GM21529 (cell line): ENCODE measurements at regions not wholly inside any gene's neighbourhood (a gene's known extent, or its start where the extent isn't known, plus 50 kb on each side); places are given as distances from the start of the nearest gene placed in this dataset.
"Not testable (repeated sequence)": the region's sequence is repeated elsewhere in the genome, so short reads cannot be mapped to it uniquely, and the experiment has no call there.

Experiments used
- ATAC-seq: cut with Tn5 transposase; IDR thresholded peaks from one replicate; pipeline ENCODE4 v1.9.1; 2021; ENCODE audit not compliant: unreplicated experiment

GRCh38 chr5:66411701-66412100 is 184.5 kb upstream of the MAST4 start:
- ATAC-seq = no peak

- no peak for ATAC-seq
These were observed 182.3 kb upstream of the MAST4 start for GRCh38 chr5:66413931-66414330.

GRCh38 chr5:66415208-66415607 is 181.0 kb upstream of the MAST4 start:
- no peak for ATAC-seq

GRCh38 chr5:66416698-66417097 is 179.5 kb upstream of the MAST4 start:
- ATAC-seq = no peak

- ATAC-seq = no peak
These were observed 178.4 kb upstream of the MAST4 start for GRCh38 chr5:66417781-66418180.

GRCh38 chr5:66423484-66423883 is 172.7 kb upstream of the MAST4 start:
- no peak for ATAC-seq

GRCh38 chr5:66425842-66426241 is 170.4 kb upstream of the MAST4 start:
- no peak for ATAC-seq

GRCh38 chr5:66426259-66427138 is 169.7 kb upstream of the MAST4 start:
- no peak for ATAC-seq

GRCh38 chr5:66427139-66427442 is 169.1 kb upstream of the MAST4 start:
- no peak for ATAC-seq

- ATAC-seq = no peak
These were observed 159.5 kb upstream of the MAST4 start for GRCh38 chr5:66436721-66437120.

GRCh38 chr5:66438087-66438486 is 158.1 kb upstream of the MAST4 start:
- ATAC-seq = no peak

GRCh38 chr5:66438696-66439095 is 157.5 kb upstream of the MAST4 start:
- no peak for ATAC-seq

- peak; percentile 79 for ATAC-seq
These were observed 156.0 kb upstream of the MAST4 start for GRCh38 chr5:66440202-66440680.

GRCh38 chr5:66441351-66441750 is 154.8 kb upstream of the MAST4 start:
- no peak for ATAC-seq

GRCh38 chr5:66442951-66443445 is 153.2 kb upstream of the MAST4 start:
- no peak for ATAC-seq

GRCh38 chr5:66443462-66444130 is 152.6 kb upstream of the MAST4 start:
- ATAC-seq = no peak

- not testable (repeated sequence) for ATAC-seq
These were observed 148.1 kb upstream of the MAST4 start for GRCh38 chr5:66448070-66448469.

GRCh38 chr5:66450237-66450636 is 146.0 kb upstream of the MAST4 start:
- no peak for ATAC-seq

- ATAC-seq = no peak
These were observed 145.2 kb upstream of the MAST4 start for GRCh38 chr5:66450988-66451387.

- ATAC-seq = no peak
These were observed 144.1 kb upstream of the MAST4 start for GRCh38 chr5:66452109-66452508.

- no peak for ATAC-seq
These were observed 141.8 kb upstream of the MAST4 start for GRCh38 chr5:66454186-66455078.
